SJCRH30 (cell line): ENCODE measurements at regions not wholly inside any gene's neighbourhood (a gene's known extent, or its start where the extent isn't known, plus 50 kb on each side); places are given as distances from the start of the nearest gene placed in this dataset.

Experiments used
- DNase-seq, 2 experiments: peaks; one replicate each; pipeline ENCODE4 v3.0.0-alpha.2; 2015 to 2020
- H3K27ac ChIP-seq: fragments of 250-450 bp; sonication (Bioruptor Pico); 2 replicates; pipeline ENCODE4 v1.5.1; 2020; ENCODE audit warnings: mild to moderate bottlenecking, moderate library complexity
- H3K27me3 ChIP-seq: fragments of 250-450 bp; sonication (Bioruptor Pico); 2 replicates; pipeline ENCODE4 v1.5.1; 2020; ENCODE audit warnings: mild to moderate bottlenecking, moderate library complexity
- H3K36me3 ChIP-seq: fragments of 250-450 bp; sonication (Bioruptor Pico); 2 replicates; pipeline ENCODE4 v1.5.1; 2020; ENCODE audit warnings: mild to moderate bottlenecking, moderate library complexity
- H3K4me1 ChIP-seq: fragments of 250-450 bp; sonication (Bioruptor Pico); 2 replicates; pipeline ENCODE4 v1.5.1; 2020; ENCODE audit warnings: mild to moderate bottlenecking, moderate library complexity
- H3K4me3 ChIP-seq: fragments of 250-450 bp; sonication (Bioruptor Pico); 2 replicates; pipeline ENCODE4 v1.5.1; 2020; ENCODE audit warnings: mild to moderate bottlenecking, moderate library complexity
- H3K9me3 ChIP-seq: fragments of 250-450 bp; sonication (Bioruptor Pico); replicated peaks from 2 replicates; pipeline ENCODE4 v1.5.1; 2020; ENCODE audit warnings: mild to moderate bottlenecking, moderate library complexity

- H3K27ac ChIP-seq = no peak overlapping the region
- no peak overlapping the region for H3K4me3 ChIP-seq
- H3K4me1 ChIP-seq = no peaks in the 10 kb centered on the region
- H3K9me3 ChIP-seq = no peaks in the 10 kb centered on the region
- DNase-seq = no peak
- no peaks in the 10 kb centered on the region for H3K27me3 ChIP-seq
- H3K36me3 ChIP-seq = no peaks in the 10 kb centered on the region
These were observed 703.8 kb upstream of the EEF2KMT start for GRCh38 chr16:5801396-5801795.

DNA sequence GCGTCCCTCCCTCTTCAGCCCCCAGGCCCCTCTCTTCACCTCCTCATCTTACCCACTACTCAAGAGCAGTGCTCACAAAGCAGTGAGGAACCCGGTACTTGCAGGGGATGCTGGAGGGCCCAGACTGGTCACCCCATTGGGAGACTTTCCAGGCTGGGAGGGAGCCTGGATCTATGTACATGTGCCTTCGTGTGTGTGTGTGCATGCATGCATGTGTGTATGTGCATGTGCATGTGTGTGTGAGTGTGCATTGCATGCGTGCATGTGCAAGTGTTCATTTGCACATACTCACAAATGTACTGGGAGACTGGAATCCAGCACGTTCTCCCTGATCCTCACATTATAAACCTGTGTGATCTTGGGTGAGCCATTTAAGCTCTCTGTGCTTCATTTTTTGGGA, 696.0 kb upstream of the EEF2KMT start:
- Histone ChIP-seq H3K27ac (no peak overlapping the region), H3K27me3 (peaks cover 3% of the 10 kb centered on the region; the same call in 1 of the 2 replicates), H3K4me3 (no peak overlapping the region), H3K4me1 (no peaks in the 10 kb centered on the region), H3K9me3 (no peaks in the 10 kb centered on the region), H3K36me3 (no peaks in the 10 kb centered on the region)
- DNase-seq = no peak

- no peak overlapping the region for H3K4me3 ChIP-seq
- peak in 1 of 2 experiments; percentile 1 for DNase-seq
- no peaks in the 10 kb centered on the region for H3K36me3 ChIP-seq
- H3K27me3 ChIP-seq = peaks cover 3% of the 10 kb centered on the region; the same call in 1 of the 2 replicates
- H3K4me1 ChIP-seq = no peaks in the 10 kb centered on the region
- no peak overlapping the region for H3K27ac ChIP-seq
- H3K9me3 ChIP-seq = no peaks in the 10 kb centered on the region
These were observed 693.5 kb upstream of the EEF2KMT start for GRCh38 chr16:5791011-5791657.

DNA sequence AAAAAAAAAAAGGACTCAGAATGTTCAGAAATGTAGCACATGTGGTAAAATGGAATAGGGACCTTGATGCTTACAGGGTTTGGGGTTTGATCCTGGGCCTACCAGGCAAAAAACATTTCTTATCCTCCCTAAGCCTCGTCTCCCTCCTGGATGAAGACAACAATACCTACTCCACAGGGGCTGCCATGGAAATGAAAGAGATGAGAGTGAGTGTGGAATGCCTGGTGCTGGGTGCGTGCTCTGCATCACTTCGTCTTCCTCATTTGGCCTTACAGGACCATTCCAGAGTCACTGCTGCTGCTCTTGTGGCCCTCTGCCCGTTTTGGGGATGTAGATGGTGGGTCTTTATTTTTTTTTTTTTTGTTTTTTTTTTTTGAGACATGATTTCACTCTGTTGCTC, 692.9 kb upstream of the EEF2KMT start:
- H3K4me1 ChIP-seq = no peaks in the 10 kb centered on the region
- no peak overlapping the region for H3K27ac ChIP-seq
- no peaks in the 10 kb centered on the region for H3K9me3 ChIP-seq
- no peak for DNase-seq
- H3K36me3 ChIP-seq = no peaks in the 10 kb centered on the region
- H3K27me3 ChIP-seq = peaks cover 3% of the 10 kb centered on the region; the same call in 1 of the 2 replicates
- no peak overlapping the region for H3K4me3 ChIP-seq

GRCh38 chr16:5789033-5789432, 691.4 kb upstream of the EEF2KMT start:
- H3K4me3 ChIP-seq = no peak overlapping the region
- H3K4me1 ChIP-seq = no peaks in the 10 kb centered on the region
- H3K36me3 ChIP-seq = no peaks in the 10 kb centered on the region
- no peaks in the 10 kb centered on the region for H3K9me3 ChIP-seq
- H3K27ac ChIP-seq = no peak overlapping the region
- no peak for DNase-seq
- H3K27me3 ChIP-seq = peaks cover 3% of the 10 kb centered on the region; the same call in 1 of the 2 replicates

GRCh38 chr16:5781436-5781835, 683.8 kb upstream of the EEF2KMT start:
- no peaks in the 10 kb centered on the region for H3K9me3 ChIP-seq
- no peaks in the 10 kb centered on the region for H3K27me3 ChIP-seq
- H3K4me1 ChIP-seq = no peaks in the 10 kb centered on the region
- H3K36me3 ChIP-seq = no peaks in the 10 kb centered on the region
- no peak overlapping the region for H3K4me3 ChIP-seq
- DNase-seq = no peak
- H3K27ac ChIP-seq = no peak overlapping the region

DNA sequence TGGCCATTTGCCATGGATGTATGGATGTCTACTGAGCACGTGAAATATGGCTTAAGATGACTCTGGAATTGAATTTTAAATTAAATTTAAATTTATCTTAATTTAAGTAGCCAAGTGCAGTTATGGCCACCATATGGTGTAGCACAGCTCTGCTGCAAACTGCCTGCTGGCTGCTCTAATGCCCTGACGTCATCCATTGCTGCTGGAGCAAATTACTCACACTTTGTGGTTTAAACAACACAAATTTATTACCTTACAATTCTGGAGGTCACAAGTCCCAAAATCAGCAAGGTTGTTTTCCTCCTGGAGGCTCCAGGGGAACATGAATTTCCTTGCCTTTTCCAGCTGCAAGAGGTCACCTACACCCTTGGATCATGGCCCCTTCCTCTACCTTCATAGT, 679.3 kb upstream of the EEF2KMT start:
- DNase-seq = no peak
- H3K27me3 ChIP-seq = no peaks in the 10 kb centered on the region
- no peaks in the 10 kb centered on the region for H3K36me3 ChIP-seq
- H3K4me1 ChIP-seq = no peaks in the 10 kb centered on the region
- H3K4me3 ChIP-seq = no peak overlapping the region
- no peaks in the 10 kb centered on the region for H3K9me3 ChIP-seq
- H3K27ac ChIP-seq = no peak overlapping the region

- Histone ChIP-seq H3K4me1 (no peaks in the 10 kb centered on the region), H3K4me3 (no peak overlapping the region), H3K27ac (no peak overlapping the region), H3K27me3 (no peaks in the 10 kb centered on the region), H3K9me3 (no peaks in the 10 kb centered on the region), H3K36me3 (no peaks in the 10 kb centered on the region)
- no peak for DNase-seq
These were observed 678.3 kb upstream of the EEF2KMT start for GRCh38 chr16:5775916-5776315.

GRCh38 chr16:5770118-5770517, 672.5 kb upstream of the EEF2KMT start:
- no peak for DNase-seq
- Histone ChIP-seq H3K27ac (no peak overlapping the region), H3K4me1 (no peaks in the 10 kb centered on the region), H3K9me3 (no peaks in the 10 kb centered on the region), H3K4me3 (no peak overlapping the region), H3K36me3 (no peaks in the 10 kb centered on the region), H3K27me3 (no peaks in the 10 kb centered on the region)

- Histone ChIP-seq H3K27ac (no peak overlapping the region), H3K4me1 (no peaks in the 10 kb centered on the region), H3K36me3 (no peaks in the 10 kb centered on the region), H3K27me3 (no peaks in the 10 kb centered on the region), H3K9me3 (no peaks in the 10 kb centered on the region), H3K4me3 (no peak overlapping the region)
- DNase-seq = no peak
These were observed 671.9 kb upstream of the EEF2KMT start for GRCh38 chr16:5769513-5769912.

GRCh38 chr16:5768445-5768844, 670.9 kb upstream of the EEF2KMT start:
- no peak for DNase-seq
- H3K4me3 ChIP-seq = no peak overlapping the region
- H3K27me3 ChIP-seq = no peaks in the 10 kb centered on the region
- H3K36me3 ChIP-seq = no peaks in the 10 kb centered on the region
- H3K9me3 ChIP-seq = no peaks in the 10 kb centered on the region
- no peak overlapping the region for H3K27ac ChIP-seq
- H3K4me1 ChIP-seq = no peaks in the 10 kb centered on the region

DNA sequence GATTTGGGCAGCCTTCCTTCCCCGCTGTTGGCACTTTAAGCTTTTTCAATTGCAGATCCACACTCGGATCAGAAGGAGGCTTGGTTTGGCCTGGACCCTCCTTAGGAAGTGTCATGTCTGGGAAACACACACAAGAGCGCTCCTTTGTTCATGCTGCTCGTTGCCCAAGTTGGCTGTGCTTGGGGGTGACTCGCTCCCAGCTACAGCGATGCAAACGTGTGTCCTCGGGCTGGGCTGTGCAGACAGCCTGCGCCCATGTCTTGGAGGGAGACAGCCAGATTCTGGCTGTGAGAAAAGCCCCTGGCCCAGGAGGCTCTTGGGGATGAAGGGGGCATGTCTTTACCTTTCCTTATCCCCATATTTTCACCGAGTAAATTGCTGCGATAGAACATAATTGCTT, 665.6 kb upstream of the EEF2KMT start:
- Histone ChIP-seq H3K9me3 (no peaks in the 10 kb centered on the region), H3K27ac (no peak overlapping the region), H3K36me3 (no peaks in the 10 kb centered on the region), H3K4me3 (no peak overlapping the region), H3K4me1 (no peaks in the 10 kb centered on the region), H3K27me3 (0 out of 2 replicates have a peak, but pooled peaks cover 3% of the 10 kb centered on the region)
- DNase-seq = no peak

DNA sequence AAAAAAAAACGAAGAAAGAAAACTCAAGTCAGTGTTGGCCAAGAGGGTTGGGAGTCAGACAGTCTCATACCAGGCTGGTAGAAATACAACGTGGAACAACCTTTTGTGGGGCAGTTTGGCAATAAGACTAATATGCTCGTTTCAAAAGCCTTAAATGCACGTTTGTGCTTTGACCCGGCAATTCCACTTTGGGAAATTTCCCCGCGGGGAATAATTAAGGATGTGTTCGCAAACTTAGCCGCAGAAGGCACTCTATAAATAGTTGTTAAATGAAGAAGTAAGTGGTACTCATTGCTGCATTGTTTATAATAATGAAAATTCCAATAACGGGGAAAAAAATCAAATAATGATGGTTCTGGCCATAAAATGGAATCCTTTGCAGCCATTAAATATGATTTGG, 664.8 kb upstream of the EEF2KMT start:
- no peak for DNase-seq
- Histone ChIP-seq H3K4me3 (no peak overlapping the region), H3K4me1 (no peaks in the 10 kb centered on the region), H3K27ac (no peak overlapping the region), H3K36me3 (no peaks in the 10 kb centered on the region), H3K27me3 (0 out of 2 replicates have a peak, but pooled peaks cover 3% of the 10 kb centered on the region), H3K9me3 (no peaks in the 10 kb centered on the region)

DNA sequence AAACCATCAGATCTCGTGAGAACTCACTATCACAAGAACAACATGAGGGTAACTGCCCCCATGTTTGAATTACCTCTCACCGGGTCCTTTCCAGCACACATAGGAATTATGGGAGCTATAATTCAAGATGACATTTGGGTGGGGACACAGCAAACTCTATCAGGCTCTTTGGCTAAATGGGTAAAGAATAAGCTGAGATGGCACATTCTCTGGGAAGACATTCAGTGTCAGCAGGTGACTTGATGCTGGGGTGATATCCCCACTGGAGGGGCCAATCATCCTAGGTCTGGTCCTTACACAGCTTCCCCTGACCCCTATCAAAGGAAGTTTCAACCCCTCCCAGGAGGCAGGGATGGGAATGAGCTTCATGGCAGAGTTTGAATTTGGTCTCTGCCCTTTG, 664.0 kb upstream of the EEF2KMT start:
- H3K27me3 ChIP-seq = 0 out of 2 replicates have a peak, but pooled peaks cover 3% of the 10 kb centered on the region
- H3K36me3 ChIP-seq = no peaks in the 10 kb centered on the region
- no peaks in the 10 kb centered on the region for H3K4me1 ChIP-seq
- H3K27ac ChIP-seq = no peak overlapping the region
- no peaks in the 10 kb centered on the region for H3K9me3 ChIP-seq
- DNase-seq = no peak
- no peak overlapping the region for H3K4me3 ChIP-seq

- no peaks in the 10 kb centered on the region for H3K9me3 ChIP-seq
- H3K36me3 ChIP-seq = no peaks in the 10 kb centered on the region
- no peak overlapping the region for H3K4me3 ChIP-seq
- no peaks in the 10 kb centered on the region for H3K4me1 ChIP-seq
- DNase-seq = no peak
- no peak overlapping the region for H3K27ac ChIP-seq
- 0 out of 2 replicates have a peak, but pooled peaks cover 3% of the 10 kb centered on the region for H3K27me3 ChIP-seq
These were observed 660.7 kb upstream of the EEF2KMT start for GRCh38 chr16:5758281-5758680.

GRCh38 chr16:5756969-5757368, 659.4 kb upstream of the EEF2KMT start:
- Histone ChIP-seq H3K4me3 (no peak overlapping the region), H3K27me3 (no peaks in the 10 kb centered on the region), H3K36me3 (no peaks in the 10 kb centered on the region), H3K27ac (no peak overlapping the region), H3K4me1 (no peaks in the 10 kb centered on the region), H3K9me3 (no peaks in the 10 kb centered on the region)
- DNase-seq = no peak
